Muscle layer of colon (tissue), 2 donors: ENCODE measurements at regions not wholly inside any gene's neighbourhood (a gene's known extent, or its start where the extent isn't known, plus 50 kb on each side); places are given as distances from the start of the nearest gene placed in this dataset.

Source experiments
- H3K27ac ChIP-seq: one replicate; pipeline ENCODE4 v1.7.0; 2013; ENCODE audit warnings: low read depth, mild to moderate bottlenecking, low read length, moderate library complexity
- H3K27me3 ChIP-seq, 2 donors: one replicate each; pipeline ENCODE4 v1.7.0; 2013; ENCODE audit warnings: low read length in 2 of 2, mild to moderate bottlenecking in 2 of 2; ENCODE audit not compliant: insufficient read depth in 2 of 2, control insufficient read depth in 1 of 2
- H3K36me3 ChIP-seq: one replicate; pipeline ENCODE4 v1.7.0; 2013; ENCODE audit warnings: mild to moderate bottlenecking, low read length; ENCODE audit not compliant: insufficient read depth
- H3K4me1 ChIP-seq: one replicate; pipeline ENCODE4 v1.7.0; 2013; ENCODE audit warnings: mild to moderate bottlenecking, low read length; ENCODE audit not compliant: insufficient read depth
- H3K4me3 ChIP-seq, 2 donors: one replicate each; pipeline ENCODE4 v1.7.0; 2013; ENCODE audit warnings: low read length in 2 of 2, low read depth in 1 of 2, mild to moderate bottlenecking in 1 of 2, moderate library complexity in 1 of 2
- H3K9ac ChIP-seq: one replicate; pipeline ENCODE4 v1.7.0; 2013; ENCODE audit warnings: low read length
- H3K9me3 ChIP-seq: one replicate; pipeline ENCODE4 v1.7.0; 2013; ENCODE audit warnings: mild to moderate bottlenecking, low read length
- donor health status: abdominal sarcoma.
- donor health status: Adenocarcinoma of cecum.

GRCh38 chr18:66682855-66683322 is 79.0 kb upstream of the CDH19 start:
- H3K36me3 ChIP-seq: no peaks in the 10 kb centered on the region
- no peak overlapping the region for H3K27ac ChIP-seq
- no peaks in the 10 kb centered on the region for H3K9me3 ChIP-seq
- peak overlapping the region in 1 of 2 donors; percentile 4 for H3K4me3 ChIP-seq
- no peaks in the 10 kb centered on the region for H3K27me3 ChIP-seq
- H3K4me1 ChIP-seq: no peaks in the 10 kb centered on the region
- H3K9ac ChIP-seq: no peak overlapping the region

- Histone ChIP-seq H3K27me3 (no peaks in the 10 kb centered on the region), H3K4me1 (no peaks in the 10 kb centered on the region), H3K36me3 (no peaks in the 10 kb centered on the region), H3K9ac (no peak overlapping the region), H3K27ac (no peak overlapping the region), H3K9me3 (no peaks in the 10 kb centered on the region), H3K4me3 (no peak overlapping the region)
Measured at GRCh38 chr18:66676699-66677098, 72.8 kb upstream of the CDH19 start.

- no peak overlapping the region for H3K4me3 ChIP-seq
- H3K9ac ChIP-seq: no peak overlapping the region
- H3K27me3 ChIP-seq: no peaks in the 10 kb centered on the region
- H3K27ac ChIP-seq: no peak overlapping the region
- H3K9me3 ChIP-seq: no peaks in the 10 kb centered on the region
- H3K36me3 ChIP-seq: no peaks in the 10 kb centered on the region
- H3K4me1 ChIP-seq: no peaks in the 10 kb centered on the region
Measured at GRCh38 chr18:66674286-66674685, 70.4 kb upstream of the CDH19 start.

DNA sequence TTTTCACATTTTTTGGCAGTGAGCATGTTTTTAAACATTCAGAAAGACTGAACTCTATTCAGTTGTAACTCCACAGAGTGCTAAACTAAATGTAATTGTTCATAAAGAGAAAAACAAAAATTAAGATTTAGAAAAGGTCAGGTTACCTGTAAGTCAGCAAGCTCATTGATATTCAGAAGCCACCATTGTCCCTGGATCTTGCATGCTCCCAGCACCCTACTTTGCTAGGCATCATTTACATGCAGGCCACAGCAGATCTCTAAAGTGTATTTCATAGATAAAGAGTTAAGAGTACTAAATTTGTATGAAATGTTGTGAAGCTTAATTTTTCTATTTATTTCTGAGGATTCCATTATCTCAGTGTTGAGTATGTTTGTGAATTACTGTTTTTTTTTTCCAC is 64.8 kb upstream of the CDH19 start:
- no peak overlapping the region for H3K9ac ChIP-seq
- H3K27ac ChIP-seq: no peak overlapping the region
- no peaks in the 10 kb centered on the region for H3K36me3 ChIP-seq
- H3K4me3 ChIP-seq: no peak overlapping the region
- H3K9me3 ChIP-seq: no peaks in the 10 kb centered on the region
- H3K27me3 ChIP-seq: no peaks in the 10 kb centered on the region
- no peaks in the 10 kb centered on the region for H3K4me1 ChIP-seq

- no peak overlapping the region for H3K4me3 ChIP-seq
- H3K9ac ChIP-seq: no peak overlapping the region
- no peaks in the 10 kb centered on the region for H3K4me1 ChIP-seq
- H3K36me3 ChIP-seq: no peaks in the 10 kb centered on the region
- H3K27me3 ChIP-seq: no peaks in the 10 kb centered on the region
- no peaks in the 10 kb centered on the region for H3K9me3 ChIP-seq
- no peak overlapping the region for H3K27ac ChIP-seq
Measured at GRCh38 chr18:66662632-66663031, 58.7 kb upstream of the CDH19 start.

DNA sequence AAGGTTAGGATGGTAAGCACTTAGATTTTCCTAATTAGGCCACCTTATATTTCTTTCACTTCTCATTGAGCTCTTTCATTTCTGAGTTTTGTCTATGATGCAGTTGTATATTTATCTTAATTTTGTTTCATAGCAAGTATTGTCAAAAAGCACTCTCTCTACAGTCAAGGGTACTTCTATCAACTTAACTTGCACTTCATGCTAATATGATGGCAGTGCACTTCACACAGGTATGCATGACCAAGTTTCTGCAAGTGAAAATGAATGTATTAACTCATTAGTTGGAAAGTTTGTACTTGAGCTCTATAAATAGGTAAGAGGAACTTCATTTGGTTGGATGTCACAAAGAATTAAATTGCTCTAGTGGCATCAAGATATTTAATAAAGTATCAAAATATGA is 51.5 kb upstream of the CDH19 start:
- Histone ChIP-seq H3K9me3 (no peaks in the 10 kb centered on the region), H3K4me3 (no peak overlapping the region), H3K27ac (no peak overlapping the region), H3K27me3 (no peaks in the 10 kb centered on the region), H3K4me1 (no peaks in the 10 kb centered on the region), H3K9ac (no peak overlapping the region), H3K36me3 (no peaks in the 10 kb centered on the region)
